ENCODE measurements at regions not wholly inside any gene's neighbourhood (a gene's known extent, or its start where the extent isn't known, plus 50 kb on each side); places are given as distances from the start of the nearest gene placed in this dataset.

DNA sequence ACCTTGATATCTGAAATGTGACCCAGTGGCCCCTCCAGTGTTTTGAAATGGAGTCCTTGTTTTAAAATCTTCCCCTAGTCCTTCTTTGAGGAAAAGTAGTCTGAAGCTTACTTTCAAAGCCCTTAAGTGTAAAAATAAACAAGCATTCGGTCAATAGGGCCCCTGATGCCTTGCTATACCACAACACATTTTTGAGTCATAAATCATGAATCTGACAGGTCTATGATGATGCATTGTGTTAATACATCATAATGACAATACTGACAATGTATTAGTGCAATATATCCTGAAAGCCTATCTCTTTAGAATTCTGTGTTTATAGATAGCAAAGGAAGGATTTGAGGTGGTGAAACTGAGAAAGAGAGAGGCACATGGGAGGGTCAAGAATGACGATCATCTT is 464.2 kb downstream of the MEIS1 start:
- no peak for DNase-seq

DNA sequence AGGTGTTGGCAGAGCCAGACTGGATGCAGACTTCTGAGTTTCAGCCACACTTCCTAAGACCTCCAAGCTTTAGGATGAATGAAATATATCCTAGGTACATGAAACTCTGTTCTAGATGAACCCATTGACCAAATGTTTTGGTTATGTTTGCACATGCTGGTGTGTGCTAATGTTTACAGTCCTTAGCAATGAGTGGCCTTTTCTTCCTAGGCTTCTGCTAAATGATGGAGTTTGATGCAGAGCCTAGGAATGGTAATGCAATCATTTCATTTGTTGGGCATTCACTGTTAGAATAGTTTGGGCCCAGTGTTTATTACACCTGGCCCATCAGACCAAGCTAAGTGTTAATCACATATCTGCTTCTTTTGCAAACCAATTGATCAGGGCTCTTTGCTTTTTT is 464.7 kb downstream of the MEIS1 start:
- no peak for DNase-seq

DNA sequence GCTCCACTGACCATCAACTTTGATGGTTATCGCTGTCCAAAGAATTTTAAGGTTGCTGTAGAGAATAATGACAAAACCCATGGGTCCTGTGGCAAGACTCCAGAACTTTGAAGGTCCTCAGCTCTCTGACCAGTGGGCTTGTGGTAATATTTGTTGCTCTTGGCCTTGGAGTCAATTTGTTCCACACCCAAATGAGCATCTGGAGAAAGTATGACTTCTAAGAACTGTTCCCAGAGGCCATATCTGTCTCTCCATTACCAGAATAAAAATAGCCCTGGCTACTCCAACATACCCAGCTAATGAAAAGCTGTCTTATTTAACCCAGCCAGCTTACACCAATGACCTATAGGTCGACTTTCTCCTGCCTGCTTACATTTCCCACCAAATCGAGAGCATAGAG is 466.4 kb downstream of the MEIS1 start:
- DNase-seq, result no peak

DNA sequence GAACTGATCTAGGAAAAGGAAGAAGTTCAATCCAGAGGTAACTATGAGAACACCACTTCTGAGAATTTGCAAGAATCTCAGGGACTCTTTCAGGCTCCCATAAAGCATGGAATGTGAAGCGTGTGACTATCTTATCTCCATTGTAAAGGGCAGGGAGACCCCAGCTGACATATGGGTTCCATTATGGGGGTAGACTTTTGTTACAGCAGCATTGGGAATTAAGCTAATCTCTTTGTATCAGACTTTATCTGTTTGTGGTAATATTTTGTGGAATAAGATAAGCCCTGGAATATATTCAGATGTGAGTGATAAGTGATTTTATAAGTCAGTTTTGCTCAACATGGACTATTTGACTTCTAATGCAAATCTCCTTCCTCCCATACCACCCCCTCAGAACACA is 468.3 kb downstream of the MEIS1 start:
- no peak for DNase-seq

DNA sequence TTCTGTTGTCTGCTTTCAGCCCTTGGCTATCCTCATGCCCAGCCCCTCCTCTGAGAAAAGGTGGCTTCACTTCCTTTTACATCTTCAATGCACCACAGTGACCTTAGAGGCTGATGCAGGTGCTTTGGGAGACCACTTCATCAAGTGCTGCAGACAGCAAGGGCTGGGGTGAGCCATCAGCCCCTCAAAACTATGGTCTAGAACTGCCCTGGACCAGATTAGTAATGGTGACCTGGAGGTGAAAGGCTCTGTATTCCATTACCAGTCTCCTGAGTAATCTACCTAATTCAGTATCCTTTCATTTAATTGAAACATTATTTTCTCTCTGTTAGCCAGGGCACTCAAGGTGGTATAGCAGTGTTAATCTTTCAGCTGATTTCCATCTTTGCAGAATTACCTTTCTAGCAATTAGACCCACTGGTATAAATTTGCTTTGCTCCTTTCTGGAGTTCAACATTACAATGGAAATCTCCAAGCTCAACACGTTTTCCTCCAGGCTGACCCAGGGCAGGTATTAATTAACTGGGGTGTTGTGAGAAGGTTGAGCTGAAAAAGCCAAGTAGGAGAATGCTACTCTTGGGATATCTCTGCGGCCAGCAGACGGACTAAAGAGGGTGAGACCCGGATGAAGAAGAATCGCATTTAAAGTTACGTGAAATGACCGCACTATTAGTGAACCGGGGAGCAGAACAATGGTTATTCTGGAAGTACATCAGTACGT is 469.0 kb downstream of the MEIS1 start:
- DNase-seq, result no peak

DNA sequence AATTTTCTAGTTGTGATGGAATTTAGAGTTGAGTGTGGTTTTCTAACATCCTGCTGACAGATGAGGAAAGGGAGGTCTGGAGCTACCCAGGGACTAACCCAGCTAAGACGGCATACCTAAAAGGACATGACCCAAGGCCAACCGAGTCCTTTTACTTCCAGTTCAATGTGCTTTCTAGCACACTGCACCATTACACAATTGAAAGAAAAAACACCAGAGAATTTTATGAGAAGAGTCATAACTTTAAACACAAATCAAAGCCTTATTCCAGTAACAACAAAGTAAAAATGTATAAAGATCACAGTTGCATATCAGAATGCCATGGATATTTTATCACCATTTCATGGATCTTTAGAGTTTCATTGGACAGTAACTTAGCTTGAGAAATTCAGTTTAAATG is 480.3 kb downstream of the MEIS1 start:
- DNase-seq, result no peak

DNA sequence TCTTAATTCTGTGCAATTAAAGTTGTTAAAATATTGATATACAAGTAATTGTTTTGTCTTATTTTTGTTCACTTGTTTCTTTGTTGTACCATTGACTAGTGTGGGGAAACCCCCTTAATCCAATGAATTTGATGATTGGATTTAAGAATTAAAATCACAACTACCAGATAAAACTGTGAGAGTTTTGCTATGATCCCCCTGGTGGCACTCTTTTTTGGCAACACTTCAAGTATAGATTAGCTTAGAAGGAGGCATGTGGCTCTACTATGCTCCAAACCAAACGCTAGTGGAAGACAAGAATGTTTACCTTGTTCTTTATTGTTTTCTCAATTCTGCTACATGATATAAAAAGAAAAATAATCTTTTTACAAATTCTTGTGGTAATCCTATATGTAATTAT is 477.8 kb upstream of the ETAA1 start:
- no peak for DNase-seq

DNA sequence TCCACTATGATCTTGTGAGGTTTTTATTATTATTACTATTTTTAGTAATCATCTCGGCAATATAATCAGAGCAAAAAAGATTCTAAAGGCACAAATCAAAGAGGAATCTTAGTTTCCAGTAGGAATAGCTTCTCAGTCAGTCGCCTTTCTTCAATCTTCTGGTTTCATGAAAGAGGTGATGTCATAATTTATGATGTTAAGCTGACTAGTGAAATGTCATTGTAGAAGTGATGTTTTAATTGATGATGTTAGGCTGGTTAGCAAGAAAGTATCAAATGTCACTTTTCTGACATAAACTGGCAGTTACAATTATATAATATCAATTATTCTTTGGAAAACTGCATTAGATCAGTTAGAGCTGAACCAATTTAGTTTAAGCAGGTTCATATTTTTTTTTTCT is 476.7 kb upstream of the ETAA1 start:
- no peak for DNase-seq

DNA sequence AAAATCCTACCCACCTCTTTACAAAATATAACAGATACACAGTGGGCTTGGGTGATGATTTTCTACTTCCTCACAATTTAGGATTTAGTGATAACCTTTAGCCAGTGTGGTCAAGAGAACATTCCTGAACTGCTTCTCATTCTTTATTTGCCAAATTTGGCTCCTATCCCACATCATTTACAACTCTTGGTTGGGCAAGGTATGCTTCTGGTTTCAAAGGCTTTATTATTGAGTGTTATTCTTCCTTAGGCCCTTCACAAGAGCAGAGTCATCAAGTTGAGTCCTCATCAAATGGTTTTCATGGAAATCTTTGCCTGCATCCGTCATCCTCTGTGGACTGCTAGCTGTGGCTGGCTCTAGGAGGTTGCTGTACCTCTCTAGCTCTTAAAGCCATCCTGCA is 472.0 kb upstream of the ETAA1 start:
- DNase-seq, result no peak

DNA sequence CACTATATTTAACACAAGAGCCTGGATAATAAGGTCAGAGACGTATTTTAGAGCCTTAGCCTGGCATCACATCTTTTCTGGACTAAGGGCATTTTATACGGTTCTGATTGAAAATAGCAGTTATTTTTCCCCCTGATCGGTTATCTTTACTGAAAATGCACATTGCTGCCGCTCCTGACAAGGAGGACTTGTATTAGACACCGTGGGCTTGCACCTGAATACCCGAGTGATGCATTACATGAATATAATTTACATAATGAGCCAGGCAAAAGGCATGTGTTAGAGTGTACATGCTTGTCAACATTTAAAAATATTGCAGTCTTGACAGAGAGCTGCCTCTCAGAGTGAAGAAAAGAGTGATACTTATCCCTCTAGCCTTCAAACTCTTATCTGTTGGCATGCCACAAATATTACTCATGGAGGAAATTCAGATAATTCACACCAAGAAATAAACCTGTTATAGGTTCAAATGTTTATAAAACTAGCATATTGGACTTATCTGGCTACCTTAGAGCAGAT is 470.5 kb upstream of the ETAA1 start:
- DNase-seq, result no peak

DNA sequence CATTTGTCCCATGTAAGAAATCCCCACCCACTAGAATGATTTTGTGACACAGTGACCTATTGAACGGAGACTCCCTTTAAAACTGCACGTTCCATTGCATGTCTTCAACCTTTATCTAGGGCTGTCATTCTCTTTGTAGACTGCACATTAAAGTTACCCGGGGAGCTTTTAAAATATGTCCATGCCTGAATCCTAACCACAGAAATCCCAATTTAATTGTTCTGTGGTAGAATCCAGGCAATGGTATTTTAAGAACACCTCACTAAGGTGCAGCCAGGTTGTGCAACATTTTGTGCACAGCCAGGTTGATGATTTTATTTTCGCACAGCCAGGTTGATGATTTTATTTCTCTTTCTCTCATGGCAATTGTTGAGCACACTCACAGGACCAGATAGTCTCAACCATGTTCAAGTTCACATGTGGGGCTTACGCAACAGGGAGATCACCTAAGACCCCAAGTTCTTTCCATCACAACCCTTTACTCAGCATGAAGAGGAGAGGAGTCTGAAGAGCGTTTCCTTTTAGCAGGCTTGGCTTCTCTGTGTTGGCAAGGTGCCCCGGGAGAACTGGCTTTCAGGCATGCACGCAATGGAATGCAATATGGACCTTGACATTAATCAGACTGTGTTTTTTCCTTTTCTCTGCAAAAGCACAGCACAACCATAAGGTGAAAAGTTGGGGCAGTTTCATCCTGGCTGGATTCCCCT is 467.3 kb upstream of the ETAA1 start:
- DNase-seq, result no peak

DNA sequence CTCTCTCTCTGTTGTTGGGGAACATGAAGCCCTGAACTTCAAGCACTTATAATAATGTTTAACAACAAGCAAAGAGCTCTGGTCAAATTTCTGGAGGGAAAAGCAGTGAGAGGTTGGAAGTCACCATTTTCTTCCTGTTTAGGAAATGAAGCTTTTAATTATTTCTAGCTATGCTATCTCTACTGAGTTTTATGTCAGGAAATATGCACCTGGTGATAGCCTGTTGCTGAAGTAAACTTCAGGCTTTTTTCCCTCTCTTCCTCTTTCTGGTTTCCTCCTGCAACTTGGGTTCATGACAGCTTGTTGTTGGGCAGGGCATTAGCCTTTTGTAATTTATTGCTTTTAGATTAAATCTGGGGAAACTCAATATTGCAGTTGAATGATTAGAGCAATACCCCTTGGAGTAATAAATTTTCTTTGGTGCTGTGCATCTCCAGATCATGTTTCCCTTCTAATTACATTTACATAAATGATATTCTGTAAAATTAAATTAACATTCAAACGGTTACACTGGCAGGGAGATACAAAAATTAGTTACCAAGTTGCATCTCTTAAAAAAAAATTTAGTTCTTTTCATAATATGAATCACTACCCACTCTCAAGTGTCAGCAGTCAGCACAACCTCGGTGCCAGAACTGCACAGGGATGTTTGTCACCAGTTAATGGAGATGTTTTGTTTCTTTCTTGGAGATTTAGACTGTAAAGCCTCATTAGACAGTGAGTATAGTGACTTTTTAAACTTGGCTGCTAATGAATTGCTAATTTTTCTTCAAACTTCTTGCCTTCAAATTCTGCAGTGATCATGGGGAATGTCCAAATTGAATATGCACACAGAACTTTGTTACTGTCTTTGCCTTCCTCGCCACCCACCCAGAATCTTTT is 466.6 kb upstream of the ETAA1 start:
- DNase-seq, result no peak

DNA sequence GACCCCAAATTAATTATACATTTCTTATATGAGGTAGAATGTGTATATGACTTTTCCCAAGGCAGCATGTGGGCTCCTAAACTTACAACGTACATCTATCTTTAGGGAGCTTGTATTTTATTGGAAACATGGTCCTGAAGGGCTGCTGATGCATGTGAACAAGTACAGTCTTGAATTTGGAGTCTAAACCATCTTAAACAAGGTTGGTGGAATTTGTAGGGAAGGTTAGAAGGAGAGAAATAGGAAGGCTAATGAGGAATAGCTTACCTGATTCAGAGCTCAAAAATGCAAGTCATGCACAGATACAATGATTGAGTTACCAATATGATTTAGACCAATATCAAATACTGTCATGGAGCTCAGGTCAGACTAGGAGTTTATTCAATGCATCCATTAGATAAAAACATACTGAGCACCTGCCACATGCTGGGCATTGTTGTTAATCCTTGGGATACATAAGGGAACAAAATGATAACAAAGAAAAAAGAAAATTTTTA is 458.6 kb upstream of the ETAA1 start:
- DNase-seq, result no peak

DNA sequence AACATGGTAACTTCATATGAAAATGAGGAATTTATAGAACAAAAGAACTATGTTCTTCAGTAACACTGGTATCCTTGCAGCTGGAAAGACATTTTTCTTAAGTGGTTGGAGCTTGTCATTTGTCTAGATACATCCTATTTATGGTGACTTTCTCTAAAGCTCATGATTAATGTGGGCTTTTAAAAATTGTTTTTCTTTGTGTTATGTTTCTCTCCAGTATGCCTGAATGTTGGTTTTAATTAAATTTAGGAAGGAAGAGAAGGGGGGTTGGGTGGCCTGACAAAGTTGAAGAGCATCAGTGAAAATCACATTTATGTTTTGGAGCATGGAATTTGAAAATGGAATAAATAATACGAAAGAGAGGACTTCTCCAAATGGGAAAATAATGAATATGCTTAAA is 457.1 kb upstream of the ETAA1 start:
- no peak for DNase-seq

DNA sequence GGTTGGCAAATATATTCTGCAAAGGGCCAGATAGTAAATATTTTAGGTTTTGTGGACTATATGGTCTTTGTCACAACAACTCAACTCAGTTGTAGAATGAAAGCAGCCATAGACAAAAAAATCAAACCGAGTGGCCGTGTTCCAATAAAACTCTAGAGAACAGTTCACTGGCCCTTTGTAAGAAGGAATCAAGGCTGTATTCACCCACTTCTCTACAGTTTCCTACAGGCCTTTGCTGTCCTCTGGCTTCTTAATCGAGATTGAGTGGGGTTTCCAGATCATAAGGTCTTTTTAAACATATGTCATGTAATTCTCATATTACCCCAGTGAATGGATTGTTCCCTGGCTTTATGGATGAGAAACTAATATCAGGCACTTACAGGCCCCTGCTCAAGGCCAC is 448.9 kb upstream of the ETAA1 start:
- DNase-seq, result no peak

DNA sequence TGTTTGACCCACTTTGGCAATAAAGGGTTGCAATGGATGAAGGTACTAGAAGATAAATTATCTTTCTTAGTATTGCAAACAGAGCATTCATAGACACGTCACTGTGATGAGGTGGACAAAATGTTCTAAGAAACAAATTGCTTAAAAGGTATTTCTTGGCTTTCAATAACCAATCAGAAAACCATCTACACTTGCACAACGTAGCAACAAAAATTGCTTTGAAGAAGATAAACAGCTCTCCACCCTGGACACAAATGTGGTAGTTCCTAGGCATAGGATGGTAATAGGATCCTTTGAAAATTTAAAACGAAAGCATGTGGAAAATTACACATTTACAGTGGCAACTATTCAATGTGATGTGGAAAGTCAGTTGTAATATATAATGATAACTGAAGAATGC is 439.9 kb upstream of the ETAA1 start:
- DNase-seq, result no peak

DNA sequence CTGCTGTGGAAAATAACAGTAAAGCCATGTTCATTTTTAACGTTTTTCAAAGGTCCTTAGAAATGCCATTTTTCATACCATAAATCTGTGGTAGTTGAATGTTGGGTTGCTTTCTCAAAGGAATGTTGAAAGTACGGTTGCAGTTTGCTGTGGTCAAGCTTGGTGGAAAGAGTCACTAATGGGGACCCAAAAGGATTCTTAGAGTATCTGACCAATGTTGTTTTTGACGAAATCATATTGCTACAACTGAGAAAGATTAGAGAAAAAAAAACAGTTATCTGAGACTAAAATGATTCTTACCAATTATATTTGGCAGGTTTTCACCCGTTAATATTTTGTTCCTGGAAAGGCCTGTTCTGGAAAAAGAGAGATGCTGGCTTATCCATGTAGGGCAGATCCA is 439.5 kb upstream of the ETAA1 start:
- DNase-seq, result no peak

DNA sequence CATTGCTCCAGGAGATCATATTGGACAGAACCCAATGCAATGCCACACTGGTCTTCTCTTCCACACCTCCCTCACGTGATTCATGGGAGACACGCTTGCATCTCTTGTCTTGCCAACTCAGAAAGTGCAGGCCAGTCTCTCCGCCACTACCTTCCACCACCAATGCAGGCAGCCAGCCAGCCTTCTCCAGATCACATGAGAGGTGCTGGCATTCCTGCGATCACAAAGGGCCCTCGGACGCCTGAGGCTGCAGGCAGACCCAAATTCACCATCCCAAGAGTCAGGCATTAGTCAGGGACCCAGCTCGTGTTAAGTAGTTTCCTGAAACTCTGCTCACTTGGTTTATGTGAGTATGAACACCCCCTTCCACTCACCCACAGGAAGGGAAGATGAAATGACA is 437.0 kb upstream of the ETAA1 start:
- no peak for DNase-seq

DNA sequence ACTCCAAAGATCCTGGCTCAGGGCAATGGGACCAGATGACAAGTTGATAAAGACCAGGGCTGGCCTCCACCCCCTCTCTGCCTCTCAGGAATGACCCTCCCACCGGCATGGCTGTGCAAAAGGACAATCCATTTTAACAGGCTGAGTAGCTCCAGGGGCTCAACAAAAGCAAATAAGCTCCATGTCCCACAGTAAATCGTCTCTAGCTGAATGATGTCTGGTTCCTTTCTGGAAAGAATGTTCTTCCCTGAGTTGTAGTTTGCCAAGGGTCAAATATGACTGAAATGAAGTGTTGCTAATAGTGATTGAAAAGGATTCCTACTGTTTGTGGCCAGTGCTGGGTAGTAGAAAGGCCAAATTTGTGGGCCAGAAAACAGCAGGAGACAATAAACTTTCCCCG is 434.4 kb upstream of the ETAA1 start:
- DNase-seq, result no peak

DNA sequence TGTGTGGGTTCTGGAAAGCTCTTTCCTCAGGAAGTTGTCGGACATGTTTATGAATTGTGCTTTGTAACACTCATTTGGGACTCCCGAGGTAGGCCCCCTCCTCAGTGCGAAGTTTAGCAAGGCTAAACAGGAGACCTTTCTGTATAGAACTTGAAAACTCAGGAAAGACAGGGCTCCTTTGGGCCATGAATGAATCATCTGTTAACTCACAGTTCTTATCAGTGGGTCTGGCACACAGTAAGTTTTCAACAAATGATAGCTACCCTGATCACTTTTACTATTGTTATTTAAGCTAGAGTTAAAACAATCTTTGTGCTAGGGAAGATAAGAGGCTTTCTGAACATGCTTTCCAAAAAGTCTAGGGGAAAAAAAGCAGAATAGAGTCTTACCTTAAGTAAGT is 430.5 kb upstream of the ETAA1 start:
- no peak for DNase-seq

DNA sequence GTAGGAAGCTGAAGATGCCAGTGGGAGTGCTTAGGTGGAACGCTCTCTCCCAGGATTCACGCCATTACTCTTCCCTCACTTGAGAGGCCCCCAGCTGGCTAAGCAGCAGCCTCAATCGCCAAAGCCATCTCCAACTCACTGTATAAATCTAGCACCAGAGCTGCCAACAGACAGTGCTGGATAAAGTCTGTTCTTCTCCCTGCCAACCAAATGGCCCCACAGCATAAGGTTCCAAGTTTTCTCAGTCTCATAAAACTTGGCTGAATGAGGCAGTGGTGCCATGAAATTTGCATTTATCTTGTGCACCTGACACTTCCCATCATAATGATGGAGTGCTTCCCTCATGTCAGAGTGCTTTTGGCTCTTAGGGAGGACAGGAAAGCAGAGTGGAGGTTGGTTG is 428.2 kb upstream of the ETAA1 start:
- DNase-seq, result no peak

DNA sequence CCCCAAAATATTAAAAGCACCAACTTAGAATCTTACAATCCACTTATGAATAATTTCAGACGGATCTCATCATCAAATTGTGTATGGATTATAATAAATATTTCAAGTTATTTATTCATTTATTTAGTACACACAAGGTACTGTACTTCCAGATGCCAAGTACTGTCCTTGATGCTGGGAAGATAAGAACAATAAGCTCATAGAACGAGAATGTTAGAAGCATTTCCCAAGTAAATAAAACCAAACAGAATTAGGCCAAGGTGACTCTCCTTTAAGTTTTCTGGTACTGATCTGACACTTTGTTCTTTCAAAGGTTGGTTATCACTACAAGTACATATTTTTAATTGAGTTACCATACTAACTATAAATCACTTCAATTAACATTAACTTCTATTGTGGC is 416.1 kb upstream of the ETAA1 start:
- no peak for DNase-seq

DNA sequence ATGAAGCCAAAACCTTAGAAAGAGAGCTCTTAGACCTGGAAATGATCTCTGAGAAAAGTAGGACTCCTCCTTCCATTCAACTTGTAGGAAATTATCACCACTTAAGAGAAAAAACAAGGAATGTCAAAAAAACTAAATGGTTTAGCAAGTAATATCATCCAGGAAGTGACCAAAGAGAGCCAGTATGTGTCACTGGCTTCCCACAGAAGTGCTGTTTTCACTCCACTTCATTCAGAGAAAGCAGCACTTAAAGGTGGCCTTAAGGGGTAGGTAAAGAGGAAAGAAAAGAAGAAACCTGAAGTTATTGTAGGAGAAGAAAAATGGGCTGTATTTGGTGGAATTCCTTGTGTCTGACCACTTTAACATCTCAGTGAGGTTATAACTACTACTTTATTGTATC is 414.4 kb upstream of the ETAA1 start:
- no peak for DNase-seq

DNA sequence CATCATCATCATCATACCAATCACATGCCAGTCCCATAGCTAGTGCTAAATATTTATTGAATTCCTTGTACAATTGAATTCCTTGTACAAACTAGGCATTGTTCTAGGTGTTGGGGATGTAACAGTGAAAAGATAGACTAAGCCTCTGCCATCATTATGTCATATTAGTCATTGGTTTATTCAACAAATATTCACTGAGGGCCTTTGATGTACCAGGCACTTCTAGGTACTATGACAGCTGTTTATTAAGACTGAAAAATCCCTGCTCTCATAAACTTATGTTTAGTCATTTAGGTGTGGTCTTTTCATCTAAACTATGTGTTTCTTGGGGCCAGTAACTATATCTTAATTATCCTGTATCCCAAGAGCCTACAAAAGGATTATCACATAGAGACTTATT is 412.3 kb upstream of the ETAA1 start:
- DNase-seq, result no peak
